Tibial nerve (tissue), 4 donors: ENCODE measurements at regions not wholly inside any gene's neighbourhood (a gene's known extent, or its start where the extent isn't known, plus 50 kb on each side); places are given as distances from the start of the nearest gene placed in this dataset.

ENCODE experiments used
- DNase-seq, 2 donors: peaks; one replicate each; pipeline ENCODE4 v3.0.0-alpha.2; 2019; ENCODE audit warnings: low spot score in 2 of 2
- H3K27ac ChIP-seq, 4 donors: fragments of 200-600 bp; sonication (generic) in 3 of 4; one replicate each; pipeline ENCODE4 v1.5.1; 2017 to 2019; ENCODE audit warnings: mild to moderate bottlenecking in 1 of 4
- H3K27me3 ChIP-seq, 2 donors: fragments of 200-600 bp; sonication (generic) in 1 of 2; one replicate each; pipeline versions ENCODE4 v1.5.1 to v1.6.0; 2017 to 2019
- H3K36me3 ChIP-seq, 3 donors: fragments of 200-600 bp; sonication (generic); one replicate each; pipeline ENCODE4 v1.5.1; 2018 to 2019
- H3K4me1 ChIP-seq, 4 donors: fragments of 200-600 bp; sonication (generic) in 3 of 4; one replicate each; pipeline ENCODE4 v1.5.1; 2017 to 2019
- H3K4me3 ChIP-seq, 4 donors: fragments of 200-600 bp; sonication (generic) in 3 of 4; one replicate each; pipeline ENCODE4 v1.5.1; 2017 to 2019; ENCODE audit warnings: mild to moderate bottlenecking in 1 of 4, moderate library complexity in 1 of 4
- H3K9me3 ChIP-seq, 4 donors: fragments of 200-600 bp; sonication (generic) in 3 of 4; one replicate each; pipeline ENCODE4 v1.5.1; 2017 to 2019
- EP300 ChIP-seq, 2 donors: sonication (generic); formaldehyde crosslinking; IDR thresholded peaks; one replicate each; pipeline ENCODE4 v1.6.1; 2017; ENCODE audit warnings: antibody characterized with exemption in 2 of 2, mild to moderate bottlenecking in 1 of 2
- POLR2A ChIP-seq, 2 donors: fragments of 450-650 bp; IDR thresholded peaks; one replicate each; pipeline ENCODE4 v1.6.1; 2017; ENCODE audit warnings: antibody characterized with exemption in 2 of 2, mild to moderate bottlenecking in 2 of 2, moderate library complexity in 2 of 2
- whole genome bisulfite sequencing, 2 donors: methylation state at CpG; one replicate each; pipeline ENCODE4 v1.1.5; 2018; 5-methylcytosine and 5-hydroxymethylcytosine counted together
- TF ChIP-seq, protein P1 (sequence below), 5 experiments: fragments of 200-600 bp in 3 of 5; fragments of 450-650 bp in 2 of 5; sonication (generic) in 3 of 5; IDR thresholded peaks; one replicate each; pipeline ENCODE4 v1.5.1; 2016 to 2019; ENCODE audit warnings: antibody characterized with exemption in 5 of 5, mild to moderate bottlenecking in 3 of 5, moderate library complexity in 2 of 5

DNA sequence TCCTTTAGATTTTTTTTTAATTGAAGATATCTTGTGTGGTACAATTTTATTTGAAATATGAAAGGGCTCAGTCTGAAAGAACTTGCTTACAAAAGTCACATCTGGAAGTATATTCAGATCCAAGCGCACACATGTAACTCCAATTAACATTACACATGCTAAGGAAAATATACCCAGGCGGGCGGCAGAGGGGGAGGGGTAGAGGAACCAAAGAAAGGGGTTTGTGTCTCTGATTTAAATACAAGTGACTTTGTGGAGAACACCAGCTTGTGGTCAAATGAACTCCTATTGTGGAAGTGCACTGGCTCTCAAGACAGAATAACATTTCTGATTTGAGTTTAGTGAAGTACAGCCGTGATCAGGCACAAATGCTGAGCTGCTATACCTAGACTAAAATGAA lies 280.2 kb upstream of the SOX11 start:
- Histone ChIP-seq H3K36me3 (no peaks in the 10 kb centered on the region), H3K27me3 (no peaks in the 10 kb centered on the region), H3K27ac (no peak overlapping the region), H3K4me1 (no peaks in the 10 kb centered on the region), H3K9me3 (no peaks in the 10 kb centered on the region), H3K4me3 (no peak overlapping the region)
- 35 to 45% methylated on average over 4 of the region's 4 CpGs for WGBS, 2 donors
- no peak for DNase-seq
- TF ChIP-seq EP300 (IDR thresholded peaks at IDR 0.05) (no peak), POLR2A (IDR thresholded peaks at IDR 0.05) (no peak)
- TF ChIP-seq, protein P1, sequence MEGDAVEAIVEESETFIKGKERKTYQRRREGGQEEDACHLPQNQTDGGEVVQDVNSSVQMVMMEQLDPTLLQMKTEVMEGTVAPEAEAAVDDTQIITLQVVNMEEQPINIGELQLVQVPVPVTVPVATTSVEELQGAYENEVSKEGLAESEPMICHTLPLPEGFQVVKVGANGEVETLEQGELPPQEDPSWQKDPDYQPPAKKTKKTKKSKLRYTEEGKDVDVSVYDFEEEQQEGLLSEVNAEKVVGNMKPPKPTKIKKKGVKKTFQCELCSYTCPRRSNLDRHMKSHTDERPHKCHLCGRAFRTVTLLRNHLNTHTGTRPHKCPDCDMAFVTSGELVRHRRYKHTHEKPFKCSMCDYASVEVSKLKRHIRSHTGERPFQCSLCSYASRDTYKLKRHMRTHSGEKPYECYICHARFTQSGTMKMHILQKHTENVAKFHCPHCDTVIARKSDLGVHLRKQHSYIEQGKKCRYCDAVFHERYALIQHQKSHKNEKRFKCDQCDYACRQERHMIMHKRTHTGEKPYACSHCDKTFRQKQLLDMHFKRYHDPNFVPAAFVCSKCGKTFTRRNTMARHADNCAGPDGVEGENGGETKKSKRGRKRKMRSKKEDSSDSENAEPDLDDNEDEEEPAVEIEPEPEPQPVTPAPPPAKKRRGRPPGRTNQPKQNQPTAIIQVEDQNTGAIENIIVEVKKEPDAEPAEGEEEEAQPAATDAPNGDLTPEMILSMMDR (IDR thresholded peaks at IDR 0.05): no peak

DNA sequence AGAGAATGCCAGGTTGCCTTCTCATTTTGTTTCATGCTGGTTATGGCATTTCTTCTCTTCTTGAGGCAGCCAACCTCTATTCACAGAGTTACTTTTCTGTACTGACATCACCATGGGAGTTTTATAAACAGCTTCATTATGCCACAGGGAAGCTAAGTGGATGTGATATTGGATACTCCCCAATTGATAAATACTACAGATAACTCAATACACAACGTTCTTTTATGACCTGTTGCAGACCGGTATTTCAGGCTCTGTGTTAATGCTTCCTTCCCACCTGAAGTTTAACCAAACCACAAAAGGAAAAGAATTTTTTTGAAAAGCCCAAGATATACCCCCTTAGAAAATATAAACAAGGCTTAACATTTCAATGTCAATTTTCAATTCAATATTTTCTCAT lies 258.3 kb upstream of the SOX11 start:
- Histone ChIP-seq H3K36me3 (no peaks in the 10 kb centered on the region), H3K4me1 (no peaks in the 10 kb centered on the region), H3K27ac (no peak overlapping the region), H3K9me3 (no peaks in the 10 kb centered on the region), H3K27me3 (no peaks in the 10 kb centered on the region), H3K4me3 (no peak overlapping the region)
- no peak for DNase-seq
- no peak for TF ChIP-seq POLR2A (IDR thresholded peaks at IDR 0.05)
- TF ChIP-seq, protein P1 (IDR thresholded peaks at IDR 0.05): no peak
- TF ChIP-seq EP300 (IDR thresholded peaks at IDR 0.05): no peak
- WGBS, 2 donors: 59 to 64% methylated on average over 2 of the region's 2 CpGs

DNA sequence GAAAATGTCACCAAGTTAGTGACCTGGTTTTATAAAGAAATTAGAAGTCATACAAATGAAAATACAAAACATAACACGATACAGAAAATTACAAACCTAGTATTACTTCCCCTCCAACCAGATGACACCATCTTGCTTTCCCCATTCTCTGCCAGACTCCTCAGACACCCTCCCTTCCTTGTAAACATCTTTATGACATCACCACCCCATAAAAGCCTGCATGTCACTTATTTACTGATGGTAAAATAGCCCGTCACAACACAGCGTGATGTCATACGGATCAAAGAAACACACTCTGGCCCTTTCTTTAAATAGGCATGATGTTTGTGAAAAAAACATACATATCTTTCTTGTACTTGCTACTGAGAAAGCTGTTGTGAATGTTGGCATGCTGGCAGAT lies 254.8 kb upstream of the SOX11 start:
- WGBS, 2 donors: 80 to 85% methylated on average over 4 of the region's 4 CpGs
- no peak overlapping the region for H3K4me3 ChIP-seq
- no peaks in the 10 kb centered on the region for H3K4me1 ChIP-seq
- H3K36me3 ChIP-seq: no peaks in the 10 kb centered on the region
- H3K27me3 ChIP-seq: no peaks in the 10 kb centered on the region
- H3K27ac ChIP-seq: no peak overlapping the region
- DNase-seq: no peak
- H3K9me3 ChIP-seq: no peaks in the 10 kb centered on the region
- TF ChIP-seq EP300 (IDR thresholded peaks at IDR 0.05) (no peak), POLR2A (IDR thresholded peaks at IDR 0.05) (no peak)

DNA sequence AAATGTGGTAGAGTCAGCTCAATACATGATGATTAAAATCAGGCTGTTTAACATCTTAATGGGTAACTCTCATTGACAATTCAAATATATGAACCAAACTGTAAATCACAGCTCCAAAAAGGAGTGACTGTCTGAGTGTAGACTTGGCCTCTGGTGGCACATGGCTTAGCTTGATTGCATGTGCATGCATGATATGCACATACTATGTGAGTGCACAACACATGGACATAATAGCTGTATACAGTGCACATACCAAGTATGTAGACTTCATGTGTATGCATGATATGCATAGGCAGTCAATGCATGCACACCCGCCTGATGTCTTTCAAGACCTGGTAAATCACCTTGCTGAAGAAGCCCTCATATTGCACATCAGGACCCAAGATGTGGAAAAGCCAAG lies 252.0 kb upstream of the SOX11 start:
- TF ChIP-seq EP300 (IDR thresholded peaks at IDR 0.05): no peak
- no peak for TF ChIP-seq POLR2A (IDR thresholded peaks at IDR 0.05)
- TF ChIP-seq, protein P1 (IDR thresholded peaks at IDR 0.05): no peak
- DNase-seq: no peak
- no peaks in the 10 kb centered on the region for H3K9me3 ChIP-seq
- H3K27me3 ChIP-seq: no peaks in the 10 kb centered on the region
- WGBS, 2 donors: 95 to 100% methylated on average over 1 of the region's 1 CpG
- H3K4me3 ChIP-seq: no peak overlapping the region
- no peak overlapping the region for H3K27ac ChIP-seq
- H3K4me1 ChIP-seq: no peaks in the 10 kb centered on the region
- no peaks in the 10 kb centered on the region for H3K36me3 ChIP-seq

DNA sequence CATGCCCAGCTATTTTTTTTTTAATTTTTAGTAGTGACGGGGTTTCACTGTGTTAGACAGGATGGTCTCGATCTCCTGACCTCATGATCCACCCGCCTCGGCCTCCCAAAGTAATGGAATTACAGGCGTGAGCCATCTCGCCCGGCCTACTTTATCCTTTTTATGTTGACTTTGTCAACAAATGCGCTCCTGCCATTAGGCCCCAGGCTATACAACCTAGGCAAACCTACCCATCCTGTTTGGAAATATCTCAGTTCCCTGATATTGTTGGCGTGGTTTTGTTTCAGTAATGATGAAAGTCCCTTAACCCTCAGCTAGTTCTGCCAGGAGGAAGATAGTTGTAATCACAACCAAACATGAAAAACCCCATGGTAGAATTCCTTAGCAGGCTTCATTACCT lies 249.4 kb upstream of the SOX11 start:
- Histone ChIP-seq H3K27me3 (no peaks in the 10 kb centered on the region), H3K9me3 (no peaks in the 10 kb centered on the region), H3K36me3 (no peaks in the 10 kb centered on the region), H3K27ac (no peak overlapping the region), H3K4me1 (no peaks in the 10 kb centered on the region), H3K4me3 (no peak overlapping the region)
- WGBS, 2 donors: 88 to 95% methylated on average over 9 of the region's 9 CpGs
- no peak for DNase-seq
- no peak for TF ChIP-seq EP300 (IDR thresholded peaks at IDR 0.05)
- no peak for TF ChIP-seq POLR2A (IDR thresholded peaks at IDR 0.05)

DNA sequence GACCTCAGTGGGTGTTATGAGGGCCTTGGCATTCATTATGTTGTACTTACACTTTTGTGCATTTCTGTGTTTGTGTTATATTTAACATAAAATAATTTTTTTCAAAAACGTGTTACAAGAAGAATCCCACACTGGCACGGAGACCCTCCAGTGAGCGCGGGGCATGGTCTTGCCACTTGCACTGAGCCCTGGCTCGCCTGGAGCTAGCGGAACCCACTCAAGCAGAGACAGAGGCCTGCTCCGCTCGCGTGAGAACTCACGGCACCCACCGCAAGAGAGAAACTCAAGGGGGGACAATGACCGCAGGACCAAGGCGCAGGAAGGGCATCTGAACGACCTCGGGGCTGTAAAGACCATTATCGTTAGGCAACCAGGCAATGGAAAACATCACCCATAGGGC lies 248.0 kb upstream of the SOX11 start:
- no peaks in the 10 kb centered on the region for H3K9me3 ChIP-seq
- no peaks in the 10 kb centered on the region for H3K4me1 ChIP-seq
- no peaks in the 10 kb centered on the region for H3K36me3 ChIP-seq
- WGBS, 2 donors: 94 to 96% methylated on average over 16 of the region's 16 CpGs
- no peak for DNase-seq
- no peak overlapping the region for H3K4me3 ChIP-seq
- H3K27me3 ChIP-seq: no peaks in the 10 kb centered on the region
- H3K27ac ChIP-seq: no peak overlapping the region
- TF ChIP-seq POLR2A (IDR thresholded peaks at IDR 0.05) (no peak), EP300 (IDR thresholded peaks at IDR 0.05) (no peak)
- TF ChIP-seq, protein P1 (IDR thresholded peaks at IDR 0.05): no peak
